H1 (cell line): ENCODE measurements at regions not wholly inside any gene's neighbourhood (a gene's known extent, or its start where the extent isn't known, plus 50 kb on each side); places are given as distances from the start of the nearest gene placed in this dataset.

Experiments used
- CTCF ChIA-PET: fragments of 300-600 bp; sonication (Branson Sonifier 250); formaldehyde crosslinking; loops from one replicate; lab custom pipeline; 2021; ENCODE audit not compliant: partially characterized antibody; lab: Charles Lee
- POLR2A ChIA-PET: fragments of 300-600 bp; sonication (Branson Sonifier 250); formaldehyde crosslinking; loops from one replicate; lab custom pipeline; 2021; ENCODE audit warnings: inconsistent platforms; ENCODE audit not compliant: partially characterized antibody; lab: Charles Lee
- DNase-seq, 2 experiments: peaks; one replicate each; pipeline versions ENCODE4 v3.0.0 to v3.0.0-alpha.2; 2010 to 2022; ENCODE audit warnings: low spot score in 2 of 2, low read depth in 1 of 2, mixed read lengths in 1 of 2
- FAIRE-seq: peaks from 2 replicates; lab custom pipeline; 2011; peaks lifted over from hg19 to GRCh38; lab: Jason Lieb, UNC
- H2AFZ ChIP-seq: 2 replicates; pipeline ENCODE4 v1.8.1; 2012; ENCODE audit warnings: low read length, inconsistent platforms
- H2AK5ac ChIP-seq: 2 replicates; pipeline ENCODE4 v1.6.1; 2013; ENCODE audit warnings: low read depth, low read length
- H2BK120ac ChIP-seq: replicated peaks from 2 replicates; pipeline ENCODE3; 2013; ENCODE audit warnings: low read depth, low read length, inconsistent platforms
- H2BK12ac ChIP-seq: 2 replicates; pipeline ENCODE4 v1.6.1; 2013; ENCODE audit warnings: low read depth, low read length
- H2BK15ac ChIP-seq: 2 replicates; pipeline ENCODE4 v1.6.1; 2013; ENCODE audit warnings: low read length
- H2BK20ac ChIP-seq: 2 replicates; pipeline ENCODE4 v1.6.1; 2013; ENCODE audit warnings: low read length
- H2BK5ac ChIP-seq: 2 replicates; pipeline ENCODE4 v1.6.1; 2013; ENCODE audit warnings: low read depth, low read length
- H3K14ac ChIP-seq: 2 replicates; pipeline ENCODE4 v1.6.1; 2013; ENCODE audit warnings: inconsistent platforms; ENCODE audit not compliant: insufficient read length
- H3K18ac ChIP-seq: 2 replicates; pipeline ENCODE4 v1.6.1; 2013; ENCODE audit warnings: low read length; ENCODE audit errors: extremely low read depth
- H3K23ac ChIP-seq: 2 replicates; pipeline ENCODE4 v1.6.1; 2013; ENCODE audit warnings: inconsistent platforms; ENCODE audit not compliant: insufficient read length
- H3K23me2 ChIP-seq: 2 replicates; pipeline ENCODE4 v1.6.1; 2013; ENCODE audit warnings: low read depth, low read length
- H3K27ac ChIP-seq: 2 replicates; pipeline ENCODE4 v1.6.1; 2011; ENCODE audit warnings: low read depth, low read length, inconsistent platforms
- H3K27me3 ChIP-seq, 4 experiments: replicated peaks in 1 of 4; 1 replicate in 1 of 4; 2 replicates in 3 of 4; pipeline versions ENCODE4 v1.6.1 to v1.8.1; 2011 to 2013; ENCODE audit warnings: low read length in 3 of 4, mild to moderate bottlenecking in 3 of 4, inconsistent platforms in 2 of 4, mixed read lengths in 2 of 4, moderate library complexity in 1 of 4; ENCODE audit not compliant: control insufficient read depth in 3 of 4, insufficient read depth in 3 of 4; ENCODE audit errors: extremely low read depth in 1 of 4
- H3K36me3 ChIP-seq, 4 experiments: 2 replicates each; pipeline versions ENCODE4 v1.6.1 to v1.8.1; 2011 to 2013; ENCODE audit warnings: mild to moderate bottlenecking in 4 of 4, low read length in 3 of 4, moderate library complexity in 2 of 4, control low read depth in 1 of 4, inconsistent platforms in 1 of 4; ENCODE audit not compliant: insufficient read depth in 4 of 4, control insufficient read depth in 2 of 4
- H3K4ac ChIP-seq: replicated peaks from 2 replicates; pipeline ENCODE3; 2013; ENCODE audit warnings: low read length, low read depth, mixed read lengths, inconsistent platforms; ENCODE audit not compliant: insufficient read length
- H3K4me1 ChIP-seq, 4 experiments: replicated peaks in 1 of 4; 1 replicate in 1 of 4; 2 replicates in 3 of 4; pipeline versions ENCODE4 v1.6.1 to v1.8.1; 2011 to 2013; ENCODE audit warnings: low read length in 3 of 4, inconsistent platforms in 2 of 4, mixed read lengths in 1 of 4; ENCODE audit not compliant: insufficient read depth in 4 of 4, control insufficient read depth in 3 of 4
- H3K4me2 ChIP-seq, 2 experiments: 2 replicates each; pipeline versions ENCODE4 v1.6.1 to v1.8.1; 2011 to 2013; ENCODE audit warnings: low read depth in 2 of 2, low read length in 2 of 2, control low read depth in 1 of 2, inconsistent platforms in 1 of 2, mild to moderate bottlenecking in 1 of 2; ENCODE audit not compliant: insufficient read depth in 1 of 2
- H3K4me3 ChIP-seq, 4 experiments: fragments of 200-600, 300-600 bp in 1 of 4; sonication (generic), shearing (Covaris generic), sonication (Bioruptor Twin) in 1 of 4; 2 replicates each; pipeline versions ENCODE4 v1.5.1 to v1.8.1; 2011 to 2016; ENCODE audit warnings: low read length in 4 of 4, low read depth in 3 of 4, control low read depth in 2 of 4, inconsistent platforms in 2 of 4, mild to moderate bottlenecking in 2 of 4, mixed read lengths in 1 of 4, moderate library complexity in 1 of 4; ENCODE audit not compliant: insufficient read depth in 2 of 4; ENCODE audit errors: extremely low read depth in 1 of 4
- H3K56ac ChIP-seq: replicated peaks from 2 replicates; pipeline ENCODE3; 2013; ENCODE audit warnings: low read depth, mild to moderate bottlenecking, mixed read lengths, low read length, inconsistent platforms; ENCODE audit not compliant: insufficient read length
- H3K79me1 ChIP-seq: 2 replicates; pipeline ENCODE4 v1.6.1; 2013; ENCODE audit warnings: low read depth, low read length, control low read depth
- H3K79me2 ChIP-seq, 2 experiments: 2 replicates each; pipeline versions ENCODE4 v1.6.1 to v1.8.1; 2012 to 2013; ENCODE audit warnings: low read length in 2 of 2, mild to moderate bottlenecking in 2 of 2, inconsistent platforms in 1 of 2; ENCODE audit not compliant: insufficient read depth in 2 of 2, control insufficient read depth in 1 of 2
- H3K9ac ChIP-seq, 4 experiments: replicated peaks in 1 of 4; 1 replicate in 1 of 4; 2 replicates in 3 of 4; pipeline versions ENCODE4 v1.6.1 to v1.8.1; 2011 to 2013; ENCODE audit warnings: low read depth in 3 of 4, low read length in 3 of 4, control low read depth in 2 of 4, mild to moderate bottlenecking in 2 of 4, moderate library complexity in 2 of 4, inconsistent platforms in 1 of 4; ENCODE audit errors: extremely low read depth in 1 of 4
- H3K9me3 ChIP-seq, 2 experiments: 2 replicates each; pipeline versions ENCODE4 v1.6.1 to v1.8.1; 2012 to 2013; ENCODE audit warnings: mild to moderate bottlenecking in 2 of 2, moderate library complexity in 2 of 2, control low read depth in 1 of 2, inconsistent platforms in 1 of 2, low read depth in 1 of 2, low read length in 1 of 2, mixed read lengths in 1 of 2; ENCODE audit not compliant: insufficient read depth in 2 of 2
- H4K20me1 ChIP-seq, 2 experiments: replicated peaks in 1 of 2; 2 replicates each; pipeline versions ENCODE3 to v1.8.1; 2011 to 2013; ENCODE audit warnings: inconsistent platforms in 2 of 2, low read length in 2 of 2, mild to moderate bottlenecking in 1 of 2; ENCODE audit not compliant: insufficient read depth in 2 of 2, control insufficient read depth in 1 of 2
- H4K5ac ChIP-seq: 2 replicates; pipeline ENCODE4 v1.6.1; 2013; ENCODE audit warnings: low read length, low read depth, mixed read lengths, inconsistent platforms; ENCODE audit not compliant: insufficient read length
- H4K8ac ChIP-seq: 2 replicates; pipeline ENCODE4 v1.8.0; 2013; ENCODE audit warnings: mild to moderate bottlenecking, moderate library complexity, low read length, inconsistent platforms; ENCODE audit not compliant: insufficient read depth; ENCODE audit errors: extremely low read depth
- H4K91ac ChIP-seq: replicated peaks from 2 replicates; pipeline ENCODE3; 2013; ENCODE audit warnings: low read length, mixed read lengths, inconsistent platforms; ENCODE audit not compliant: insufficient read length
- ASH2L ChIP-seq: fragments of 200-600, 300-600 bp; sonication (generic); IDR thresholded peaks from one replicate; pipeline ENCODE4 v1.7.1; 2017; ENCODE audit warnings: low read length
- BACH1 ChIP-seq: IDR thresholded peaks from 2 replicates; pipeline ENCODE4 v1.6.1; 2012; ENCODE audit warnings: low read length, improper control_type of control experiment
- BCL11A ChIP-seq, 2 experiments: IDR thresholded peaks; one replicate each; pipeline ENCODE4 v1.6.1; 2011; ENCODE audit warnings: low read depth in 2 of 2, low read length in 2 of 2, mild to moderate bottlenecking in 2 of 2
- BRCA1 ChIP-seq: IDR thresholded peaks from 2 replicates; pipeline ENCODE4 v1.6.1; 2012; ENCODE audit warnings: low read depth, low read length, improper control_type of control experiment
- CREB1 ChIP-seq: IDR thresholded peaks from 2 replicates; pipeline ENCODE4 v1.6.1; 2012; ENCODE audit warnings: inconsistent platforms
- FOSL1 ChIP-seq: IDR thresholded peaks from 2 replicates; pipeline ENCODE4 v1.6.1; 2011; ENCODE audit warnings: mild to moderate bottlenecking, low read depth, low read length, moderate library complexity; ENCODE audit not compliant: insufficient read depth
- GABPA ChIP-seq: IDR thresholded peaks from 2 replicates; pipeline ENCODE4 v1.6.1; 2011; ENCODE audit warnings: mild to moderate bottlenecking, low read length, moderate library complexity, borderline replicate concordance; ENCODE audit not compliant: insufficient read depth
- GTF2F1 ChIP-seq: IDR thresholded peaks from 2 replicates; pipeline ENCODE4 v1.6.1; 2012; ENCODE audit warnings: low read depth, low read length, improper control_type of control experiment, borderline replicate concordance
- JUND ChIP-seq: IDR thresholded peaks from 2 replicates; pipeline ENCODE4 v1.6.1; 2011; ENCODE audit warnings: mild to moderate bottlenecking, improper control_type of control experiment, low read length
- KDM4A ChIP-seq: IDR thresholded peaks from one replicate; pipeline ENCODE4 v1.7.1; 2012; ENCODE audit warnings: low read depth, mild to moderate bottlenecking, moderate library complexity, low read length, inconsistent platforms; ENCODE audit not compliant: severe bottlenecking
- NANOG ChIP-seq: IDR thresholded peaks from 2 replicates; pipeline ENCODE4 v1.6.1; 2011; ENCODE audit warnings: low read length, low read depth, mild to moderate bottlenecking, inconsistent platforms; ENCODE audit not compliant: insufficient read depth, poor library complexity, severe bottlenecking
- POLR2A ChIP-seq, 2 experiments: IDR thresholded peaks; 1 replicate in 1 of 2; 2 replicates in 1 of 2; pipeline ENCODE4 v1.6.1; 2011; ENCODE audit warnings: low read depth in 2 of 2, low read length in 2 of 2, mild to moderate bottlenecking in 2 of 2; ENCODE audit errors: control extremely low read depth in 1 of 2
- SAP30 ChIP-seq: fragments of 300-600 bp; sonication (generic); IDR thresholded peaks from 2 replicates; pipeline ENCODE4 v1.7.1; 2012; ENCODE audit warnings: low read length, moderate library complexity, mild to moderate bottlenecking, inconsistent platforms; ENCODE audit not compliant: insufficient read depth, insufficient replicate concordance
- ZNF274 ChIP-seq: IDR thresholded peaks from 2 replicates; pipeline ENCODE4 v1.7.0; 2012; ENCODE audit warnings: low read length, borderline replicate concordance; ENCODE audit errors: extremely low read depth
- WGBS, 2 experiments: shearing (Covaris generic) in 1 of 2; methylation state at CpG; one replicate each; pipeline versions ENCODE4 v1.1.6 to v1.1.7; 2013 to 2015; ENCODE audit warnings: low lambda C conversion rate in 2 of 2, mixed read lengths in 2 of 2, inconsistent platforms in 1 of 2, low coverage in 1 of 2, missing lambda C conversion rate in 1 of 2; ENCODE audit not compliant: insufficient replicate concordance in 2 of 2, insufficient coverage in 1 of 2, insufficient read length in 1 of 2; ENCODE audit errors: extremely low coverage in 1 of 2, missing lambda C conversion rate in 1 of 2; 5-methylcytosine and 5-hydroxymethylcytosine counted together
- TF ChIP-seq, protein P1 (sequence below): IDR thresholded peaks from 2 replicates; pipeline ENCODE4 v1.6.1; 2012; ENCODE audit warnings: inconsistent platforms

DNA sequence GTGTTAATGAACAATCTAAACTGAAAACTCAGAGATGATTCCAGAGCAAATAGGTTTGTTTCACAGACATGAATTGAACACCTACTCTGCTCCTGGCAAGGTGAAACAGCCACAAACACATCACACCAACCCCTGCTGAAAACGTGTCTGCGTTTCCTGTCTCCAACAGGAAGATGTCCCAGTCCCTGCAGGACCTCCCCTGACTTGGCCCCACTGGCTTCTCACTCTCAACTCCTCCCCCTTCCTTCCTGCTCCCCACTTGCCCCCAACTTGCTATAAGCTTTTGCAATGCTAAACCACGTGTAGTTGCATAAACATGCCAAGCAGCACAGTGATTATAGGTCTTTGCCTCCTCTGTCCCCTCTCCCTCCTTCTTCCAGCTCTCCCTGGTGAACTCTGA is 567.6 kb downstream of the BCL11B start:
- ChIA-PET CTCF (interaction anchor here (1.2 kb wide), 1 partner anchor 33 kb away, joined by 3 read pairs; no protein-coding TSS in a partner anchor), POLR2A (no interaction called here)
- no peak overlapping the region for H3K14ac ChIP-seq
- H2BK15ac ChIP-seq, result peak overlapping the region; percentile 33; the same call in 1 of the 2 replicates
- no peak overlapping the region for H4K5ac ChIP-seq
- H4K8ac ChIP-seq, result no peak overlapping the region
- no peaks in the 10 kb centered on the region for H3K79me1 ChIP-seq
- H2BK5ac ChIP-seq, result no peak overlapping the region
- H3K4me1 ChIP-seq, result peaks cover 0 to 4% (median 1%) of the 10 kb centered on the region in 4 experiments; a peak in 3 of 7 replicates
- H2BK120ac ChIP-seq, result no peak overlapping the region
- no peak overlapping the region for H3K18ac ChIP-seq
- no peak overlapping the region for H3K4ac ChIP-seq
- peak overlapping the region; percentile 90 for H2AFZ ChIP-seq
- DNase-seq (no peak), FAIRE-seq (no peak)
- peak overlapping the region; percentile 62; the same call in 1 of the 2 replicates for H2BK12ac ChIP-seq
- no peak overlapping the region for H3K4me3 ChIP-seq
- no peak overlapping the region for H3K23ac ChIP-seq
- no peaks in the 10 kb centered on the region for H4K20me1 ChIP-seq
- H3K27me3 ChIP-seq, result no peaks in the 10 kb centered on the region
- H4K91ac ChIP-seq, result no peak overlapping the region
- H3K27ac ChIP-seq, result no peak overlapping the region
- no peaks in the 10 kb centered on the region for H3K9me3 ChIP-seq
- TF ChIP-seq KDM4A (no peak), ZNF274 (no peak), BACH1 (no peak), GTF2F1 (no peak), JUND (no peak), POLR2A (IDR thresholded peaks at IDR 0.05; ENCODE audit: control extremely low read depth in 1 of 2, low read depth in 2 of 2, low read length in 2 of 2) (no peak), FOSL1 (no peak), SAP30 (no peak), NANOG (no peak), BRCA1 (no peak), GABPA (no peak), ASH2L (no peak), CREB1 (no peak), BCL11A (IDR thresholded peaks at IDR 0.05; ENCODE audit: low read depth in 2 of 2, low read length in 2 of 2) (no peak)
- TF ChIP-seq, protein P1, sequence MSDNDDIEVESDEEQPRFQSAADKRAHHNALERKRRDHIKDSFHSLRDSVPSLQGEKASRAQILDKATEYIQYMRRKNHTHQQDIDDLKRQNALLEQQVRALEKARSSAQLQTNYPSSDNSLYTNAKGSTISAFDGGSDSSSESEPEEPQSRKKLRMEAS, result no peak
- H3K4me2 ChIP-seq, result no peak overlapping the region
- no peak overlapping the region for H3K56ac ChIP-seq
- no peaks in the 10 kb centered on the region for H3K79me2 ChIP-seq
- no peaks in the 10 kb centered on the region; the same call in 1 of the 2 replicates for H3K23me2 ChIP-seq
- no peak overlapping the region for H2AK5ac ChIP-seq
- H3K36me3 ChIP-seq, result no peaks in the 10 kb centered on the region
- WGBS, 2 experiments, result 59% methylated on average over 3 of the region's 3 CpGs; no CpG with 5 or more reads in 1 of the 2 experiments
- no peak overlapping the region for H3K9ac ChIP-seq
- no peak overlapping the region for H2BK20ac ChIP-seq
